NCI-H226 (cell line): ENCODE measurements at regions not wholly inside any gene's neighbourhood (a gene's known extent, or its start where the extent isn't known, plus 50 kb on each side); places are given as distances from the start of the nearest gene placed in this dataset.
A peak's percentile ranks its signal among the peaks of the same experiment; 100 is the strongest.

Experiments
- DNase-seq: peaks from one replicate; pipeline ENCODE4 v3.0.0-alpha.2; 2015

DNA sequence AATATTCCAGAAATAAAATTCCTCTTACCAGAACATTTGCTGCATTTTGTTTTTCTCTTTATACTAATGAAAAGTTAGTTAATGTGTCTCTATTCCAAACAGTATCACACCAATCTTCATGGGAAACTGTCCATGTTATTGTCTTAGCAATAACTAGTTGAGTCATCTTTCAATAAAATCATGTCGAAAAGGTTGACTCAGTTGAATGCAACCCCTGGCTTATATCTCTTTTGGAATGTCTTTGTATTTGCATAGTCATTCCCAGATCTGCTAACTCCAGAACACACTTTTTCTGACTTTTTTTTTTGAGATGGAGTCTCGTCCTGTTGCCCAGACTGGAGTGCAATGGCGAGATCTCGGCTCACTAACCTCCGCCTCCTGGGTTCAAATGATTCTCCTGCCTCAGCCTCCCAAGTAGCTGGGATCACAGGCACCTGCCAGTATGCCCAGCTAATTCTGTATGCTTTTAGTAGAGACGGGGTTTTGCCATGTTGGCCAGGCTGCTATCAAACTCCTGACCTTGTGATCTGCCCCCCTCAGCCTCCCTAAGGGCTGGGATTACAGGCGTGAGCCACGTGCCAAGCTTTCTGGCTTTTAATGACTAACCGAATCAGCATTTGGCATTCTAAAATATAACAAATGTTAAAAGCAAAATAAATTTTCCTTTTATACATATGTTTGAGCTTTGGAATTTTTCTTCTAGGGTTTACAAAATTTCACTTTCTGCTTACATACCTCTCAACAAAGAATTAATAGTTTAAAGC lies 133.2 kb upstream of the GULP1 start:
- peak; percentile 11 for DNase-seq

DNA sequence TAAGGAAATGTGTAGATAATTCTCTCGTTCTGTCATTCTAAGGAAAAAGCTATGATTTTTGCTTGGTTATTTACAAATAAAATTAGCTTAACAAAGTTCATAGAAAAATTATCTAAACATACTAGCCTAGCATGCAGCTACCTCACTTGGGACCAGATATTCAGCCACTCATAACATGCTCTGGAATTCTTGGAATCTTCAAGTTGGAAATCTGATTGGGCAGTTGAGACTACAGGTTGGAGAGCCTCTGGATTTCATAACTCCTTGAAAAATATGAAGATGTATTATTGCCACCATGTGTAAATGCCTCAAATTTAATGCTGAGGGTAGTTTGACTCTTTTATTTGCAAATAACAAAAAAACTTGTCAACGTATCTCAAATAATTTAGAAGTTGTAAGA lies 132.2 kb upstream of the GULP1 start:
- peak; percentile 43 for DNase-seq

DNA sequence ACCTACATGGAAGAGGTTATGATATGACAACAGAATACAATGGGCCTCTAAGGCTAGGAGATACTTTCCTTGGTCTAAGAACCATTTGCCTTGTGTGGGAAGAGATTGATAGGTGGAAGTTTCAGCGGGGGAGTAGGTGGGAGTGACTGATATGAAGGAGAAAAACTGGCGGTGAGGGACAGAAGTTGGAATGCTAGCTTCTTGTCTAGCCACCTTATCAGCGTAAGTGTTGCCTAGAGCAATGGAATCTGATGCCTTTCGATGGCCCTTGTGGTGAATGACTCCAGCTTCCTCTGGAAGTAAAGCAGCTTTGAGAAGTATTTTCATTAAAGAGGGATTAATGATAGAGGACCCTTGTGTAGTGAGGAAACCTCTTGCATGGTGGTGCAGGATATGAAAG lies 121.3 kb upstream of the GULP1 start:
- peak; percentile 40 for DNase-seq

DNA sequence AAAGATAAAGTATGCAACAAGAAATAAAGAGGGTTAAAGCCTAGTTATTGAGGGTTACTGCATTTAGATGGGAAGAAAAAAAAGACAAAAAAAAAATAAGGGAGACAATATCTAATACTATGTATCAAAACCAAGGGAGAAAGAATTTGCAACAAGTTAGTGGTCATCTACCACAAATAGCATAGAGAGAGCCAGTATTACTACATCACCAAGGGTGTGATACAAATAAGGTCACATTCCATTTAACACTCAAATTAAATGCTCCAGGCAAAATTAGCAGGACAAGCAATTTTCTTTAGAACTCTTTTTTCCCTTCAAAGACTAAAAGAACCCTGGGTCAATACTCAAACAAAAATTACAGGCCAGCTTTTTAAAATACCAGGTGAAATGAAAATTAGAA lies 115.1 kb upstream of the GULP1 start:
- DNase-seq = no peak

DNA sequence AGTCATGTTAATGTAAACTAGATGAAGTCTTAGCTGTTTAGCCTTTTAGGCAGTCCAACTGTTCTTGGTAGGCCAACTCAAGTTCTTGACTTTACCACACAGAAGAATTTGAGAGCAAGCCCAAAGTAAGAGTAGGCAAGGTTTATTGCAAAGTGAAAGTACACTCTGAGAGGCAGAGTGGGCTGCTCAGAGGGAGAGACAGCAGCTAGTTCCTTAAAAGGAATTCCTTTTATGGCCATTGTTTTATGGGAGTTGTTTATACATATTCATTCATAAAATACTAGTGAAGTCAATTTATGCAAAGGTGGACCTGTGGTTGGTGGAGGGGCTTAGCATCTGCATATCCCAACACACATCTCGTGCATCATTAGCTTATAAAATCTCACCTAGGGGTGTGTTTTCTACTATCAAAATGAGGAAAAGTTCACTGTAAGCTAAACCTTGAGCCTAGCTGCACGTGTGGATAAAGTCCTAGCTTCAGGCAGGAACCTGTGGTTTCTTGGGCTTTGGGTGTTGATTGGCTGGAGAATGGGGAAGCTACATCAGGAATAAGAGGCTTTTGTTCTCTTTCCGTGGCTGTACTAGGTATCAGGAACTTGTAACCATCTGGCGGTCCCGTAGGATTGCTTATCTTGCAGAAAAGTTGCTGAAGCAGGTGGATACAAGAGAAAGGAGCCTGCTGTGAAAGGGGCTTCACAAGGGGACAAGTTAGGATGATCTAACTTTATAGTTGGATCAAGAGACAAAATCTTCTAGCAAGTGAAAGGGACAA lies 110.4 kb upstream of the GULP1 start:
- no peak for DNase-seq

DNA sequence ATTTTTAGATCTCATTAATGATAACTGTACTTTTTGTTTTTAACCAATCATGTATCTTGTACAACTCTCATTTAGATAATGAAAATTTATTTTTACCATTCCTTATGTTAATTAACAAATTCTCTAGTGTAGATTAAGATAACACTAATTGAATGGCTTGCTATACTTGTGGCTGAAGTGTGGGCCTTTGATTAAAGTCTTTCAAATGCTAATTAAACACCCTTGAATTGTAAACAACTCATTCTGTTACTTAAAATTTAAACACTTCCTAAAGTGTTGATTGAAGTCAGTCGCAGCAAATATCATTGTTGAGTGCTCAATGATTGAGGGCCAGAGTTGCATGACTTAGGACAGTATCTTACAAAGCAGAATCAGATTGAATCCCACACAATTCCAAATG lies 109.8 kb upstream of the GULP1 start:
- no peak for DNase-seq

DNA sequence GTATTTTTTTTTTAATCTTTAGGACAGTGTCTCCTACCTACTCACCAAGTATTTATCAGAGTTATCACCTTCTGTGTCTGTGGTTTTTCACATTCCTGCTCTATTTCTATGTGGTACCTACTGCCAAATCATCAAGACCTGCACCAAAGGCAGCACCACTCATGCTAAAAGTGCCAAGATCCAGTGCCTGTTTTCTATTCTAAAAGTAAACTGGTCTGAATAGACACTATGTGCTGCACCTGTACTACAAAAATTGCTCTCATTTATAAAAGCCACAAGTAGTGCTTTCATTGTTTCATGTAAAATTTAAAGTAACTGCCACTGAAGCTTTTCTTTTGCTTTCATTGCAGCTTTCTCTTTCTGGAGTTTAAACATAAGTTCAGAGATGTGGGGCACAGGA lies 103.9 kb upstream of the GULP1 start:
- DNase-seq = peak; percentile 41

DNA sequence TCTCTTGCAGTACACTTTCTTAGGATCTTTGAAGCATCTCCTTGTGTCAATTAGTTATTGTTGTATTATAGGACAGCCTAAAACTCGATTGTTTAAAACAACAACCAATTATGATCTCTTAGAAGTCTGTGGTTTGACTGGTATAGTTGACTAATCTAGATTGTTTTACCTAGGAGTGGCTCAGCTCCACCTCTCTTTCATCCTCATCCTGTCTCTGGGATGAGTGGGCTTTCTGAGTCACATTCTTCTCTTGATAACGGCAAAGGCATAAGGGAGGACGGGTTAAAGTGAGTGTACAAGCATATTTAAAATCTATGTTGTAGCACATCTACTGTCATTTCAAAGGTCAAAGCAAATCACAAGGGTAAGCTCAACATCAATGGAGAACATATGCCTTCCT lies 102.3 kb upstream of the GULP1 start:
- peak; percentile 83 for DNase-seq

DNA sequence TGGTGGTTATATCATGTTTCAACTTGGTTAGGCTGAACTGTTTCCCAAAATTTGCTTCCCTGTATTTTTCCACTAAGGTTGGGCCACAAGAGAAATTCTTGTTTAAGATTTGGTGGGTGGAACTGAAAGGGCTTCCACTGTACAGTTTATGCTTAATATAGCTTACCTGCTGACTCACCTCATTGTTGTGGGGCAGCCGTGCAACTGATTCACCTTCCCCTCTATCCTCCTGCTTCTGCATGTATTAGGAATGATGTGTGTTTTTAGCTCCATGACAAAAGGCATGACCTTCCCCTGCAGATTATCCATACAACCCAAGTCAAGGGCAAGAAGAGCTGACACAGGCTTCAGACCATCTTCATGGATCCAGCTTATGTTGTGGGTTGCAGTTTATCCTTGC lies 98.4 kb upstream of the GULP1 start:
- DNase-seq = no peak

DNA sequence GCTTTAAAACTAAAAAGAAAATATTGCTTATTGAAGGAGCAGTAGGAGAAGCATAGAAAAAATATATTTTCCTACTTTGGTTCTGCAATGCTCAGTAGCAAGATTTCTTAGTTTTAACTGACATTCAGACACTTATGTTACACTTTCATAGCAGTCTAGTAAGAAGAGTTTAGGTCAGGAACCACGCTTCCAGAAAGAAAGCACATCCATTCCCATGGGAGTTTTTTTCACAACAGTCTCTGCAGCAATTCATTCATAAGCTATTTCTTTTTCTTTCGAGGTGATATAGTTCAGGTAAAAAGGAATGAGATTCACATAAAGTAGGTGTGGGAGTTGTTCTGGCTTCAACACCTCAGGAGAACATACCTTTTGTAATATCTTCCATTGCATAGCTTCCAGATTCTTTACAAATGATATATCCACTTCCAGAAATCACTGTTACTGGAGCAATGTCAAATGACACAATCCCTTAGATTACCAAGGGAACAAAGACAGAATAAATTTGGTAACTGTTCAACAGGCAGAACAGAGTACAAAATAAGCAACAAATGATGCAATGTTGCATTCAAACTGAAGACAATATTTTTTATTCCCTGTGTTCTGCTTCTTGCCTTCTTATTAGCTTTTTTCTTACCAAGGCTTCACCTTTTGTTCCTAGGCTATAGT lies 95.2 kb upstream of the GULP1 start:
- peak; percentile 39 for DNase-seq

DNA sequence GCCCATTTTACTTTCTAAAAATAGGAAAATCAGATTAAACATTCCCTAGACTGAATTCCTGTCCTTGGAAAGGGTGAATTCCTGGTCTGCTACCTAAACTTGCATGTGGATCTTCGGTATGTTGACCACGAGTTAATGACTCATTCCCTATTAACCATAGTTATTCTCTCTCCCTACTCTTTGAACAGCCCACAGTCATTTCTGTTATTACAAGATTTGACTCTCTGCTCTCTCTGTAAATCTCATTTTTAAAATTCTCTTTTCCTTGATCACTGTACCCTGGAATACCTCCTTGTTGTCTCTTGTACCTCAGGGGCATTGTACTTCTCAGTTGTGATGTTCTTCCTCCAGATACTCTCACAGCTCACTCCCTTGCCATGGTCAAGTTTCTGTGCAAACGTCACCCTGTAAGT lies 92.0 kb upstream of the GULP1 start:
- DNase-seq = peak; percentile 89

DNA sequence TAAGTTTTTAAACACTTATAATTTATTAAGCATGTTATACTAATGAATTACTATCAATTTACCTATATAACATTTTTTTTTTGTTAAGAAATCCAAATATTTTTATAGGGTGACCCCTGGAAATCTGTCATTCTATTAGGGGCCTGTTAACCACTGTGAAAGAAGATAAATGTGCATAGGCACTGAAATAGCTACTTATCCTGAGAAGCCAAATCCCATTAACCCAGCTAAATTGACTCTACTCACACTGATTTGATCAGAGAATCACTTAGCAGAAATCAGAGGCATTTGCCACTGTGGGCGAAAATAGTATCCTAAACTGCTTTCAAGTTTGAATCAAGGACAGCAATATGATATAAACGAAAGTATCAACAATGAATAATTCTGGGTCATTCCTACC lies 90.0 kb upstream of the GULP1 start:
- no peak for DNase-seq

DNA sequence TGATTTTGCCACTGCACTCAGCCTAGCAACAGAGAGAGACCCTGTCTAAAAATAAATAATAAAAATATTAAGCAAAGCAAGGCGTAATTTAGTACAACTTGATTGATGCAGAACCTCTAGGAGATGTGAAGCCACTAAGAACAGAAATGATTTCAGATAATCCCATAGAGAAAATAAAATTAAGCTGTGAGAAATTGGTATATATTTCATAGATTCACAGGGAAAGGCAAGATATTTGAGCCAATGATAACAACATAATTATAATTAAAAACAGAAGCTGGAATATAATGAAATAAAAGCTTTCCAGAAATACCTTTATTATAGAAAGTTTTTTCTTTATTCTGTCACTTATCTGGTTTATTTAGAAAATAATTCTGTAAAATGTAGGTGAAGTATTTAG lies 88.9 kb upstream of the GULP1 start:
- DNase-seq = no peak

DNA sequence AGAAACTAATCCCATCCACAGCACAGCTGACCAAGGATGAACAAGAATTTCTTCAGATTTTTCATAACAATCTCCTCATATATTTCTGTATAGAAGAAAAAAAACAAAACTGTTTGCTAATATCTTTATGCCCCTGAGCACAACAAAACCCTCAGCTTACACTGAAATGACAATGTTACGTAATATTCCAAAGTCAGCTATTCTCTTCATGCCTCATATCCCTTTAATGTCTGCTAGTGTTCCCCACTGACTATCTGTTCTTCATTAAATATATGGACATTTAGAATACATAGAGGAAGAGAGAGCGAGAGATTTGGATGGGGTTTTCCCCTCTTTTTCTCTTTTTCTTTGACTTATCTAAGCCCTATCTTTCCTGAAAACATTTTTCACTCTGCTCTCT lies 87.9 kb upstream of the GULP1 start:
- no peak for DNase-seq

DNA sequence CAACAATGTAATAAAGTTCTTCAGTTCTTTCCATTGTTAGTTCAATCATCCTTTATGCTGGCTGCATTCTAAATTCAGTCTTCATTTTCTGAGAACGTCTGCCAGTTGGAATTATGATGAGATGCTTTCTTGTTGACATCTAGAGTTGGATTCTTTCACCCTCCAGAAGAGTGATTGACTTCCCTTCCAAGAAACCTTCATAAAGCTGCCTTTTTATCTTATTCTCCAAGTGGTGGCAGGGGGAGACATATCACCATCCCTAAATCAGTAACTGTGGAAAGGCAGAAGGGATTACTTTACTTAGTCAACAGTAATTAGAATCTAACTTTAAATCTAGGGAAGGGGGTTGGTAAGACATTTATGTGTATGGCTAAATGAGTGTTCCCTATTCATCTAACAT lies 86.8 kb upstream of the GULP1 start:
- no peak for DNase-seq

DNA sequence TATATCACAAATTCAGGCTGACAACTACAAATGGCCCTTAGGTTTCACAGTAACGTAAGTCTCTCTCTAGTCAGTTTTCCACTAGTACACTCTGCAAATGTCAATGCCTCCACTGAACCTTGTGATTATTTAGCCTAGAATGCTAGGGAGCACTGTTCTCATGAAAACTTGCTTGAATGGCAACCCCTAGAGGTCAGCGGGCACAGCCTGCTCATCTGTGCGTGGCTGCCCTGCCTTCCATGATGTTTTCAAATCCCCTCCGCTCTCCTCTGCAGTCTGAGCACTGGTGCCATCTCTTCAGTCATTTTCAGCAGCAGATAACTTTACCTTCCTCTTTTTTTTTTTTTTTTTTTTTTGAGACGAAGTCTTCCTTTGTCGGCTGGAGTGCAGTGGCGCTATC lies 84.1 kb upstream of the GULP1 start:
- no peak for DNase-seq

DNA sequence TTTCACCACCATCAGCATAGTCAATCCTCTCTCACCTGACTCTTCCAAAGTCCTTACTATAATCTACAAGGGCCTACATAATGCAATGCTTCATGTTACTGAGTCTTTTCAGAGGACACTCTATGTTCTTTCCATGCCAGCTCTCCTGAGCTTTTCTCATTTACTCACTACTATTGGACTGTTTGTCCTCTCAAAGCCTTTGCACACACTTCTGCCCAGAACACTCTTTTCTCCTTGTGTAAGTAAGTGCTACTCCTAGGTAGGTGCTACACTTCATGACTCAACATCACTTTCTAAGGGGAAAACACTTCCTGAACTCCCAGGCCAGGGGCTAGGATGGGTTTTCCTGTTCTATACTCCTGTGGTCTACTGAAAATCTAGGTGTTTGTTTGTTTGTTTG lies 82.5 kb upstream of the GULP1 start:
- DNase-seq = no peak

DNA sequence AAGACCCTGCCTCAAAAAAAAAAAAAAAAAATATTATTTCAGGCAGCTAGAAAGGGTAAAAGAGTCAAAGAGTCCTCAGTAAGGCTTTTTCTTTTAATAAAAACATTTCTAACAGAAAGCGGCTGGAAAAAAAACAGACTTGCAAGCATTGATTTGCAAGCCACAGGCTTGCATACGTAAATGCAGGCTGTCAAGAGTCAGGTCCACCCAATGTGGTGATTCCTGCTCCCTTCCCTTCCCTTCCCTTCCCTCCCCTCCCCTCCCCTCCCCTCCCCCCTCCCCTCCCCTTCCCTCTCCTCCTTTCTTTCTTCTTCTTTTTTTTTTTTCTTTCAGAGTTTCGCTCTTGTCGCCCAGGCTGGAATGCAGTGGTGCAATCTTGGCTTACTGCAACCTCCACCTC lies 74.4 kb upstream of the GULP1 start:
- DNase-seq = no peak

DNA sequence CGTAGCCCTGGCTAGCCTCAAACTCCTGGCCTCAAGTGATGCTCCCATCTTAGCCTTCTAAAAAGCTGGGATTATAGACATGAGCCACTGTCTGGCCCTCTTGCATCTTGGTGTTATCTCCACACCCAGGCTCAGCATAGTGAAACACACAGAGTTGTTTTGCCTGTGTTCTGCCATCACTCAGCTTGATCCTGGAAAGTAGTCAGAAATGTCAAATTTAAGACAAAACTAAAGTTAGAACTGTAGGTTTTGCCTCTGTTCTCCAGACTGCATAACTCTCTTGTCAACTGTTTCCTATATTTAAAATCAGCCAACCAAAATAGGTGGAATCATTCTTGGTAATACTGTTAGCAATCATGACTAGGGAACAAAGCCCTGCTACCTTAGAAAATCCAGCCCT lies 72.1 kb upstream of the GULP1 start:
- no peak for DNase-seq

DNA sequence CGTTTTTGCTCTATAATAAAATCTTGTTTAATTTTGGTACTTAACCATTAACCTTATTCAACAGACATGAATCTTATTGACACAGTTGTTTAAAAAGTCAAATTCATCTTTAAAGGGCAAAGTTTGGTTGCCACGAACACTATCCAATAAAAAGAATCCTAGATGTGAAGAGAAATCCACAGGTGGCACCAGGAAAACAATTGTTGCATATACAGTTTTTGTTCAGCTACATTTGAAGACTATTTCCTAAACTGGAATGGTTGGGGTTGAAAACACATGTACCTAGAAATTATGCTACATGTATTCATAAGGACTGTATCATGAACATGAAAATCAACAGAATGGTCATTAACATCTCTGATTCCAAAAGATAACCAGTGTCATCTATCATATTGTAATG lies 71.1 kb upstream of the GULP1 start:
- DNase-seq = no peak

DNA sequence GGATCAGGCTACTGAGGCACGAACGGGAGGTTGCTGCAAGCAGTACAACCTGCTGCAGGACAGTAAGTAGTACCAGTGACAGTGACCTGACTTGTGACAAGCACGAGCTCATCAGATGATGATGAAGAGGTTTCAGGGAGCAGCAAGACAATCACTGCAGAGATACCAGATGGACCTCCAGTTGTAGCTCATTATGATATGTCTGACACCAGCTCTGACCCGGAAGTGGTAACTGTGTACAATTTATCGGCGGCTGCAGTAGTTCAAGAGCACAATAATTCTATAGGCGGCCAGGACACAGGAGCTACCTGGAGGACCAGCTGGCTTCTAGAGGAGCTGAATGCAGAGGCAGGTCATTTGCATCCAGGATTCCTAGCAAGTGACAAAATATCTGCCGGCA lies 64.0 kb upstream of the GULP1 start:
- DNase-seq = no peak

DNA sequence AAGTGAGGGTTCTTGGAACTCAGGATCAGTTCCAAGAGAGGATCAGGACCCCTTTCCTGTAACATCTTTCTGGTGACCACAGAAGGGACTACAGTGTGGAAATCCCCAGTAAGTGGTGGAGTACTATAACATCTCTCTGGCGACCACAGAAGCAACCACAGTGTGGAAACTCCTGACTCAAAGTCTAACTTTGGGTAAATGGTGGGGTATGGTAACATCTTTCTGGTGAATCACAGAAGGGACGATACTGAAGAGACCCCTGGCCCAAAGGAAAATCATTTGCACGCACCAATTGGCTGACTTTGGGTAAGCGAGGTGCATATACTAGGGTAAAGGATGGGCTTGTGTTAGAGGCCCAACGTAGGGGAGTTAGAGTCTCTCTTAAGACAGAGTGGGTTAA lies 56.3 kb upstream of the GULP1 start:
- DNase-seq = no peak

DNA sequence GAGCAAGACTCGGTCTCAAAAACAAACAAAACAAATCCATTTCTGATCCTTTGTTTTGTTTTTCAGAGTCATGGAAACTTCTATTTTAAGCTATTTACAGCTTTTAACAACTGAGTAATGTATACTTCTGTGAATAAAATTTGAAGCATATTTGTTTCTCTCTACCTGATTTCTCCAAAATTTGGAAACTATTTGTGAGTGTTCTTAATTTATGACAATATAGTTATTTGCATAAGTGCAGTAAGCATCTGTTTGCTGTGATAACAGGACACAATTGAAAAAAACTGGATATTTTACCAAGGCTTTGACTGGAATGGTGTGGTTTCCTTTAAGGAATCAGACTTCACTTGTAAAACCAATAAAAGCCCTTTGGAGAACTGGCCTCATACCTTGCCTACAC lies 53.3 kb upstream of the GULP1 start:
- DNase-seq = no peak
